PC-3 (cell line): ENCODE measurements at regions not wholly inside any gene's neighbourhood (a gene's known extent, or its start where the extent isn't known, plus 50 kb on each side); places are given as distances from the start of the nearest gene placed in this dataset.

Source experiments
- EZH2phosphoT487 ChIP-seq: fragments of 300-600 bp; sonication (generic); IDR thresholded peaks from 2 replicates; pipeline ENCODE4 v1.6.1; 2018; ENCODE audit warnings: mild to moderate bottlenecking, antibody characterized with exemption, low read length, borderline replicate concordance
- TF ChIP-seq, protein P1 (sequence below): fragments of 300-600 bp; sonication (generic); conservative IDR thresholded peaks from 2 replicates; pipeline ENCODE4 v1.5.1; 2017; ENCODE audit warnings: antibody characterized with exemption, low read depth, mild to moderate bottlenecking, low read length

DNA sequence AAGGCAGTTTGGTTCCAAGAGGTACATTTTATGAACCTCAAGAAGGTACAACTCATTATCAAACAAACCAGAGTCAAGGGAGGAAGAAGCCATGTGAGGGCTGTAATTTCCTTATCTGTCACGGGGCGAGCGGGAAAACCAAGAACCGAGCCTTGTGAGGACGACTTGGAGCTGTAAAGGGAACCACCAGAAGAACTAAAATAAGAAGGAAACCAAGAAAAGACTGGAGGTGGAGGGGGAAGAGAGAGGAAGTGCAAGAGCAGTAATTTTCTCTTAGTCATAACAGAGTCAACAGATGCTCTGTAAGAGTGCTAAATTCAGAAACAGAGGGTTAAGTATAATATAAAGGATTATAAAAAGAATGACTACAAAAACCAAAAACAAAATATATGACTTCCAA, 127.1 kb downstream of the DIRAS2 start:
- TF ChIP-seq, protein P1, sequence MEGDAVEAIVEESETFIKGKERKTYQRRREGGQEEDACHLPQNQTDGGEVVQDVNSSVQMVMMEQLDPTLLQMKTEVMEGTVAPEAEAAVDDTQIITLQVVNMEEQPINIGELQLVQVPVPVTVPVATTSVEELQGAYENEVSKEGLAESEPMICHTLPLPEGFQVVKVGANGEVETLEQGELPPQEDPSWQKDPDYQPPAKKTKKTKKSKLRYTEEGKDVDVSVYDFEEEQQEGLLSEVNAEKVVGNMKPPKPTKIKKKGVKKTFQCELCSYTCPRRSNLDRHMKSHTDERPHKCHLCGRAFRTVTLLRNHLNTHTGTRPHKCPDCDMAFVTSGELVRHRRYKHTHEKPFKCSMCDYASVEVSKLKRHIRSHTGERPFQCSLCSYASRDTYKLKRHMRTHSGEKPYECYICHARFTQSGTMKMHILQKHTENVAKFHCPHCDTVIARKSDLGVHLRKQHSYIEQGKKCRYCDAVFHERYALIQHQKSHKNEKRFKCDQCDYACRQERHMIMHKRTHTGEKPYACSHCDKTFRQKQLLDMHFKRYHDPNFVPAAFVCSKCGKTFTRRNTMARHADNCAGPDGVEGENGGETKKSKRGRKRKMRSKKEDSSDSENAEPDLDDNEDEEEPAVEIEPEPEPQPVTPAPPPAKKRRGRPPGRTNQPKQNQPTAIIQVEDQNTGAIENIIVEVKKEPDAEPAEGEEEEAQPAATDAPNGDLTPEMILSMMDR, result no peak
- no peak for TF ChIP-seq EZH2phosphoT487
